Right hindlimb (tissue), 1 donor: ENCODE measurements at regions not wholly inside any gene's neighbourhood (a gene's known extent, or its start where the extent isn't known, plus 50 kb on each side); places are given as distances from the start of the nearest gene placed in this dataset.
A peak's percentile ranks its signal among the peaks of the same experiment; 100 is the strongest.
"Not testable (repeated sequence)": the region's sequence is repeated elsewhere in the genome, so short reads cannot be mapped to it uniquely, and the experiment has no call there.

Source experiments
- DNase-seq: peaks from one replicate; pipeline ENCODE4 v3.0.0-alpha.2; 2018

DNA sequence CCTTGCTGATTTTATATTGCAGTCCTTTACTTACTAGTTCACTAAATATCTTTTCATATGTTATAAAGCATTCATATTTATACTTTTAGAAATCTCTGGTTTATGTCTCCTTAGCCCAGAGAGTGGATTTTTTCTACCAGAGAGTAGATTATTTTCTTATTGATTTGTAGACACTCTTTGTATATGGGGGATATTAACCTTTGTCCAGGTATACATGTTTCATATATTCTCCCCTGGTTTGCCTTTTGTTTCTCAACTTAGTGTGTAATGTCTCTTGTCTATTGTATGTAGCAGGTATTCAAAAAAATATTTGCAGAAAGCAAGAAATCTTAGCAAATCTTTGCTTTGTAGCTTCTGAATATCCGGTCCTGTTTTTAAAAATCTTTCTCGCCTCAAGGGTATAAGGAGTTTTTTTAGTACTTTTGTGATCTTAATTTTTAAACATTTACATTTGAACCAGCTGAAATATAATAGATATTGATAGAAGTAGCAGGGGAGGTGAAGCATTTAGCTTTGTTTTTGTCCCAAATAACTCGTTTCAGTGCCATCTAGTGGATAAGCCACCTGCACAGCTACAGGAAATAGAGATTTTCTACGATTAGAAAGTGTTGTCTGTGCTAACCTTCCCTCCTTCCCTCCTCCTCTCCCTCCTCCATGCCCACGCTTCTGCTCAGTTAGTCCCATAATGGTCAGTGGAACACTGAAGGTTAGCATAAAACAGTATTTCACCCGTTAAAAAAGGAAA, 97.0 kb downstream of the PHETA1 start:
- no peak for DNase-seq

DNA sequence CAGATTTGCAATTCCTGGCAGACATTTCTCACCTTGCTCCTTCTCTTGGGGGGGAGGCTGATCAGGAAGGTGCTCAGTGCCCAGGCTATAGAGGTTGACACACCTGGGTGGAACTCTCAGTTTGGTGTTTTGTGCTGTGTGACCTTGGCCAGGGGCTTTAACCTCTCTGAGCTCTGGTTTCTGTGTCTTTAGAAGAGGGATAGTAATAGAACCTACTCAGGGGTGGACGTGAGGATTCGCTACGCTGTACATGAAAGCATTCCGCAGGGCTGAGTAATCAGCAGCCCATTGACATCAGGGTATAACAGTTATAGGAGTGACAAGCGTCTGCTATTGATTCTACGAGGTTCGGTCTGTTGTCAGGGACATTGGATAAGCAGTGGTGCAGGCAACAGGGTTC, 98.1 kb downstream of the PHETA1 start:
- no peak for DNase-seq

DNA sequence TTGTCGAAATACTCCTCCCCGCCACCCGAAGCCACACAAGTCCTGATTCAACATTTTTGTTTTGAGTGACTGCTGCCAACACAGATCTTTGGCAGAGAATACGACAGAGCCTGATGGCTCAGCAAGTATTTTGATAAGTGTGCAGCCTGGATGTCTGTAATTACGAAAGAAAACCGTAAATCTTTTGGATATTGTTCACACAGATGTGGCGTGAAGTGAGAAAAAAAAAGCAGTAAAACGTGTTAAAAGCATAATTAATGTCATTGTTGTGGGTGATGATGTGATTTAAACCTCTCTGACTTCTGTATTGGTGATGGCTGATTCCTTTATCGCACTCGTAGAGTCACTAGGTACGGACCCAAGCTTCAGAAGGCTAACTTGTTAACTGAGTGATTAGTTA, 98.7 kb downstream of the PHETA1 start:
- no peak for DNase-seq

DNA sequence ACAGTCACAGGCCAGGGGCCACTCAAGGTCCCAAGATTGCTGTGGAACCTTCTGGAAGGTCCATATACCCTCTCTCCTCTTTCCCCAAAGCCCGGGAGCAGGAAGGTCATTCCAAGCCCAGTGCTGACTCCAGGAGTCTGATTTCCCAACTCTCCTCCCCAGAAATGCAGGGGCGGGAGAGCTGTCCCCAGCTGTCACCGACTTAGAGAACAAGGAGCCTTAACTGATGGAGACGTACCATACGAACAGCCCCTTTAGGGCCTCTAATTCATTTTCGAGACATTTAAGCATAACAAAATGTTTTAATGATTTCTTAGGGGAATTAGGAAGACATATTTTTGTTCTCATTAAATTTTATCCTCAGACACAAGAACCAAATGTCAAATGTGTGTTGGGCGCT, 99.2 kb downstream of the PHETA1 start:
- no peak for DNase-seq

DNA sequence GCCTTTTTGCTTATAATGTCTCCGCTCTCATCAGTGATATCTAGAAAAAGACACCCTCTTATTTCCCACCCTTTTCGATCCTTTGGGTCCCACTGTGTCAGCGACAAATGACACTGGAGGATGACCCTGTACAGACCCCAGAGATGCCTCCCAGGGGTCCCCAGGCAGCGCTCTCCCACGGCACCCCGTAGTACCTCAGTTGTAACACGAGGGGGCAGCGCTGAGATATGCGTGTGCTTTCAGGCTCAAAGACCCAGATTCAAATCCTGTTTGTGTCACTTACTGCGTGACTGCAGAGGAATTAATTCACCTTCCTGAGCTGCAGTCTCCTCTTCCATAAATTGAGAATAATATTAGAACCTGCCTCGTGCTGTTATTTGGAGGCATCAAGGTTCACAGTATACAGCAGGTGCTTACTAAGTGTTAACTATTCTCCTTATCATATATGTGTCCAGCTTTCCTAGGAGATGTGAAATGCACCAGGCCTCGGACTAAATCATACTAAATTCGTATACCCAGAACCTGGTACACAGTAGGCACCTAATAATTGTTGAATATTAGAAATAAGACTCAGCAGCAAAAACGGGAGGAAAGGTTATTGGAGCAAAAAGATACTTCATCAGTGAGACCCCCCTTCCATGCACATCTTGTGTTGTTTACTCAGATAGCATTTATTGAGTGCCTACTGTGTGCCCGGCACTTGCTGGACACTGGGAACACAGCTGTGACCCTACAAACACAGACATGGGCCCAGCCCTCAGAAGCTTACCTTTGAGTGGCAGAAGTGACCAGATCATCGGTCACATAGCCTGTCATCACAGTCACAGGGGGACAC, 99.9 kb downstream of the PHETA1 start:
- no peak for DNase-seq

DNA sequence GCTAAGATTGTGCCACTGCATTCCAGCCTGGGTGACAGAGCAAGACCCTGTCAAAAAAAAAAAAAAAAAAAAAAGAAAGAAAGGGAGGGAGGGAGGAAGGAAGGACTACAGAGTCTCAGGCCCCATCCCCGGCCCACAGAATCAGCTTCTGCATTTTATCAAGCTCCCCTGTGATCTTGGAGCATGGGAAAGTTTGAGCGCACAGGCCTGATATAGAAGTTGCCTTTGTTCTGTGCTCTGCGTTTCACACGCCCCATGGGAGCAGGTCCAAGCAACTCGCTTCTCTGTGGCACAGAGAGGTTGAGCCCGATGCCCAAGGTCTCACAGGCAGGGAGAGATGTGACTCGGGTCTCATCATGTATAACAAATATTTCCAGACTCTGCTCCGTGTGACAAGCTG, 101.8 kb downstream of the PHETA1 start:
- no peak for DNase-seq

DNA sequence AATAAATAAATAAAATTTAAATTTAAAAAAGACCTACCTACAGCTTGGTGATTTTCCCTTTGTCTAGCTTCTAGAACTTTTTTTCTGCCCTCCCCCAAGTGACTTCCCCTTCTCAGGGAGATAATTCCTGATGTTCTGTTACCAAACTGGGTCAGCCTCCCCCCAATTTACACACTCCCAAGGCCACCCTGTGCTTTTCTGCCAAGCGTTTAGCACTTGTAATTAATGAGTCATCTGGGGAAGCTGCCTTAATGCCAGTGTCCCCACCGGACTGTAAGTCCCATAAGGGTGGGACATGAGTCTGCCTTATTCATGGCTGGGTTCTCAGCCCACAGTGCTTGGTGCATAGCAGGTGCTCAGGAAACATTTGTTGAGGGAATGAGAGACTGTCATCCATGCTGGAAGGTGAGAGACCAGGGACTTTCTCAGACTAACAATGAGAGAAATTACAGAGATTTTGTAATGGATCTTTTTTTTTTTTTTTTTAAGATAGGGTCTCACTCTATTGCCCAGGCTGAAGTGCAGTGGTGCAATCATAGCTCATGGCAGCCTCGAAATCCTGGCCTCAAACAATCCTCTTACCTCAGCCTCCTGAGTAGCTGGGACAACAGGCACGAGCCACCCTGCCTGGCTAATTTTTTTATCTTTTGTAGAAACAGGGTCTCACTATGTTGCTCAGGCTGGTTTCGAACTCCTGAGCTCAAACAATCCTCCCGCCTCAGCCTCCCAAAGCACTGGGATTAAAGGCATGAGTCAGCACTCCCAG, 106.8 kb downstream of the PHETA1 start:
- DNase-seq, result no peak

DNA sequence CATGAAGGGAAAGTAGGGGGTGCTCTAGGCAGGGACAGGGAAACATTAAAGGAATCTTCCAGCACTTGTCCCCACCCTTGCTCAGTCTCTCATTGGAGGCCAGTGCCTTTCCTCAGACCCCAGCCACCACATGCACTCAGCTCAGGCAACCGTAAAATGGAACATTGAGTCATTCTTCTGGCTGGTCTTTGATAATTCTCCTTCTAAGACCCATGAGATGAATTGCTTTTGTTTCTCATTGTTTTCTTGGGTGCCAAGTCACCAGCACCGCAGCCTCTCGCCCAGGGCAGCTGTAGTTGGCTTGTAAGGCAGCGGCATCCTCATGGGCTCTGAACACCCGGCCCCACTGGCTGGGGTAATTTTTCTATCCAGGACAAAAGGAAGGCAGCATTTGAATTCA, 108.2 kb downstream of the PHETA1 start:
- DNase-seq, result no peak

GRCh38 chr12:111259231-111259630, 109.7 kb downstream of the PHETA1 start:
- DNase-seq, result no peak

- not testable (repeated sequence) for DNase-seq
These were observed 110.8 kb downstream of the PHETA1 start for GRCh38 chr12:111258081-111258480.

GRCh38 chr12:111257435-111257902, 111.4 kb downstream of the PHETA1 start:
- DNase-seq, result no peak

GRCh38 chr12:111256629-111257434, 112.1 kb downstream of the PHETA1 start:
- DNase-seq, result no peak

GRCh38 chr12:111255261-111255660, 113.6 kb downstream of the PHETA1 start:
- no peak for DNase-seq

- no peak for DNase-seq
These were observed 114.8 kb downstream of the PHETA1 start for GRCh38 chr12:111254106-111254505.

DNA sequence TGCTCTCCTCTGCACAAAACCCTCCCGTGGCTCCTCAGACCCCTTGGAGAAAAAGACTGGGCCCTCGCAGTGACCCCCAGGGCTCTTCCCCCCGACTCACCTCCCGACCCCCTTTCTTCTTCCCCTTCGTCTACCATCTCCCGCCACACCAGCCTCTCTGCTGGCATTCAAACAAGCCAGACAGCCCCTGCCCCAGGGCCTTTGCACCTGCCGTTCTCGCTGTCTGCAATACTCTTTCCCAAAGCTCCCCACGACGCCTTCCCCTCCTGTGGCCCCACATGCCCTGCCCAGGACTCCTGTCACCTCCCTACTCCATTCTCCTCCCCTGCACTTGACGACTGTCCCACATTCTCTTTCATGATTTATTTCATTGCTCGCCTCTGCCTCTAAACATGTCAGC, 115.7 kb downstream of the PHETA1 start:
- no peak for DNase-seq

DNA sequence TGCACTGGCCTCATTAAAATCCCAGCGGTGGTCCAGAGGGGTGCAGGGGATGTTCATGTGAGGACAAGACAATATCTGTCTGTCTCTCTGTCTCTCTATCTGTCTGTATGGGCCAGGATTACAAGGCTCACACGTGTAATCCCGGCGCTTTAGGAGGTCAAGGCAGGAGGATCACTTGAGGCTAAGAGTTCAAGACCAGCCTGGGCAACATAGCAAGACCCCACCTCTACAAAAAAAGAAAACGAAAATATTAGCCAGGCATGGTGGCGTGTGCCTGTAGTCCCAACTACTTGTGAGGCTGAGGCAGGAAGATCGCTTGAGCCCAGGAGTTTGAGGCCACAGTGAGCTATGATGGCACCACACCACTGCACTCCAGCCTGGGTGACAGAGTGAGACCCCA, 117.1 kb downstream of the PHETA1 start:
- no peak for DNase-seq

DNA sequence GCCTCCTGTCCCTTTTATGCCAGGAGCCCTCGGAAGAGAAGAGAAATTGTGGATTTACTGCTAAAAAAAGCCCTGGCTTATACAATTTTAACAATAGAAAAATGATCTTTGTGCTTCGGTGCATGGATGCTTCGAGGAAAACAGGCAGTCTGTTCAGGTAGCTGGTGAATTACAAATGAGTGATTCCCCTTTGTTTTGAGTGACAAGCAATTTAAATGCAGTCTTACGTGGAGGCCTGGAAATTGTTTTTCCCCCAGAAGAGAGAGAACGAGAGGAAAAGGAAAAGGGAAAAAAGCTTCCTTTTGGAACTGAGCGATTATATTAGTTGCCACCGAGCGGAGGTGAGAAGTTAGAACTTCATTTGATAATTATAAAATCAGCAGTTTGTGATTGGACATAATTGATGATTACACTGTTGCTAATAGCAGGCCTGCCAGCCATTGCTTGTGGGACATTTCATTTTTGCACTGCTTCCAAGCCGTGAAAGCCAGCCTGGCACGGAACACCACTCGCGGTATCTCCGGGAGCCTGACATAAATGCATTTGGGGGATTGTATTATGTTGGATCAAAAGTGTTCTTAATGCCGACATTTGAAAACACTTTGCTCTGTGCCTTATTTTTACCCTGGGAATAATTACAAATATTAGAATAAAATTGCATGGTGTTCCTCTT, 117.7 kb downstream of the PHETA1 start:
- DNase-seq, result no peak

DNA sequence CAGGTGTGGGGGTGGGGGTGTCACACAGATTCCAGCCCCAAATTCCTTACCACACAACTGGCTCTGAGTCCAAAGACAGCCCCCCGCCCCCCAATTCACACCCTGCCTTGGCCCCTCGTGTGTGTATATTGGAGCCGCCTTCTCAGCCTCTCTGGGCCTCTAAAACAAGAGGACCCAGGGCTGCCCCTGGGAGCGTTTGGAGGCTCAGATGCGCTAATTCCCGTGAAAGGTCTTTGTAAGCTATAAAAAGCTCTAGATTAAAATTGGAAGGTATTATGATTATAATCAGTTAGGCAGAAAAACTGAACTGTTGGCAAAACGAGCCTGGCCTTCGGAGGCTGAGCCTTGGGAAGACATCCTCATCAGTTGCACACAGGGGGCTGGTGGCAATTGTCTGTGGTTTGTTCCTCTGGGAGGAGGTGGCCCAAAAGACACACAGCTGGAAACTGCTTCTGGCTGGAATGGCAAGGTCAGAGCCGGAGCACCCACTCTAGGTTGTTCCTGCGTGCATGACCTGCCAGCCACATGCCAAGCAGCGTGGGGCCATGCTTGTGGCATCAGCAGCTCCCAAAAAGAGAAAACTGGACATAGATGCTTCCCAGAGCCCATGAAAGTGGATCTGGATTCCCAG, 118.5 kb downstream of the PHETA1 start:
- DNase-seq, result no peak

- DNase-seq, result no peak
These were observed 119.1 kb downstream of the PHETA1 start for GRCh38 chr12:111249757-111250156.

- DNase-seq, result no peak
These were observed 119.9 kb downstream of the PHETA1 start for GRCh38 chr12:111249018-111249370.

DNA sequence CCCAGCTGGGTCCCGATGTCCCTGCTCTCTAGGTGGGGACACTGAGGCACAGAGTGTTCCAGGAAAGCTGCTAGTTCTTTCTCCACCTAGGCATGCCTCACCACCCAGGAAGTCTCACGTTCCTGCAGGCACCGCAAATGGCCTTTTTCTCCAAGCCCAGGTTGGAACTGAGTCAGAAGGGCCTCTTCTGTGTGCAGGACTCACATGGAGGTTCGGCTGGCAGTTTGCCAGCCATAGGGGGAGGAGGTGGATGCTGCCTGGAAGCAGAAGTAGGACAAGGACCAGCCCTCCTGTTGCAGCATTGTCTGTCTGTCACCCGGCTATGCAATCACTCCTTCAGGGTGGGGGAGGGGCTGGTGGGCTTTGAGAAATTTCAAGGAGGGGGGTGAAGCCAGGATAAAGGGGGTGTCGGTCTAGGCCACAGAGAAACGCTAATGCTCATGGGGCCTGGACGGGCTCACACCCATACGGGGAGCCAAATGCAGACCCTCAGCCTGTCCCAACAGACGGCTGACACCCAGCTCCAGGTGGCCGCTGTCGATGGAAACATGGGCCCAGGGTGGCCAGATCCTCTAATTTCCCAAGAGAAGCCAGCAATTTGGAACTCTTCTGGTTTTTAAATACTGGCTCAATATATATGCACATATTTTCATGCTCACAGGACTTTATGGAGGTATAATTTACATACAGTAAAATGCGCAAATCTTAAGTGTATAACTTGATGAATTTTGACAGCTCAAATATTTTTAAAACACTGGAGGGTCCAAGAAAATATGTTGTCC, 120.5 kb downstream of the PHETA1 start:
- DNase-seq, result peak; percentile 24
